CD4-positive, CD25-positive, alpha-beta regulatory T cell (primary cell): ENCODE measurements at regions not wholly inside any gene's neighbourhood (a gene's known extent, or its start where the extent isn't known, plus 50 kb on each side); places are given as distances from the start of the nearest gene placed in this dataset.

Source experiments
- ATAC-seq, 2 donors: fragments of 150-1000 bp; cut with Tn5 transposase; one replicate each; pipeline ENCODE4 v1.10.0; 2021; ENCODE audit warnings: low read depth in 2 of 2, moderate number of reproducible peaks in 2 of 2, moderate library complexity in 1 of 2
- DNase-seq, 3 donors: peaks; one replicate each; pipeline versions ENCODE4 v3.0.0 to v3.0.0-alpha.2; 2012 to 2022; ENCODE audit warnings: mixed read lengths in 1 of 3
- H3K27ac ChIP-seq: one replicate; pipeline ENCODE4 v1.7.0; 2013; ENCODE audit warnings: mild to moderate bottlenecking, low read length; ENCODE audit not compliant: insufficient read depth, poor library complexity, severe bottlenecking
- H3K27me3 ChIP-seq: one replicate; pipeline ENCODE4 v1.7.0; 2013; ENCODE audit warnings: low read length; ENCODE audit not compliant: control insufficient read depth, insufficient read depth
- H3K36me3 ChIP-seq: one replicate; pipeline ENCODE4 v1.7.0; 2013; ENCODE audit warnings: mild to moderate bottlenecking, low read length, moderate library complexity; ENCODE audit not compliant: control insufficient read depth, insufficient read depth
- H3K4me1 ChIP-seq: 2 replicates; pipeline ENCODE4 v1.7.0; 2013; ENCODE audit warnings: mild to moderate bottlenecking, low read length; ENCODE audit not compliant: insufficient read depth, control insufficient read depth, poor library complexity, severe bottlenecking
- H3K4me3 ChIP-seq: one replicate; pipeline ENCODE4 v1.7.0; 2013; ENCODE audit warnings: low read depth, mild to moderate bottlenecking, low read length, moderate library complexity
- H3K9me3 ChIP-seq, 2 experiments: 1 replicate in 1 of 2; 2 replicates in 1 of 2; pipeline ENCODE4 v1.7.0; 2013; ENCODE audit warnings: low read length in 2 of 2, mild to moderate bottlenecking in 1 of 2, moderate library complexity in 1 of 2; ENCODE audit not compliant: control insufficient read depth in 2 of 2
- H3K27ac Mint-ChIP-seq, 3 donors: one replicate each; pipeline ENCODE4 v1.8.0; 2020 to 2022; ENCODE audit warnings: mild to moderate bottlenecking in 3 of 3, mixed read lengths in 3 of 3, moderate library complexity in 2 of 3
- H3K27me3 Mint-ChIP-seq: one replicate; pipeline ENCODE4 v1.8.0; 2022; ENCODE audit warnings: mild to moderate bottlenecking, mixed read lengths
- H3K36me3 Mint-ChIP-seq: one replicate; pipeline ENCODE4 v1.8.0; 2020; ENCODE audit warnings: mixed read lengths
- H3K4me1 Mint-ChIP-seq, 4 donors: one replicate each; pipeline ENCODE4 v1.8.0; 2020 to 2022; ENCODE audit warnings: mixed read lengths in 4 of 4, mild to moderate bottlenecking in 1 of 4
- H3K4me3 Mint-ChIP-seq, 4 donors: one replicate each; pipeline ENCODE4 v1.8.0; 2020 to 2022; ENCODE audit warnings: mild to moderate bottlenecking in 4 of 4, mixed read lengths in 4 of 4, moderate library complexity in 3 of 4
- H3K9me3 Mint-ChIP-seq, 7 donors: one replicate each; pipeline ENCODE4 v1.8.0; 2020 to 2022; ENCODE audit warnings: mixed read lengths in 7 of 7, mild to moderate bottlenecking in 3 of 7, moderate library complexity in 2 of 7

- no peak overlapping the region for H3K4me3 ChIP-seq
- no peaks in the 10 kb centered on the region for H3K36me3 Mint-ChIP-seq
Measured at GRCh38 chr9:113755433-113755832, 120.7 kb upstream of the ZNF618 start.

DNA sequence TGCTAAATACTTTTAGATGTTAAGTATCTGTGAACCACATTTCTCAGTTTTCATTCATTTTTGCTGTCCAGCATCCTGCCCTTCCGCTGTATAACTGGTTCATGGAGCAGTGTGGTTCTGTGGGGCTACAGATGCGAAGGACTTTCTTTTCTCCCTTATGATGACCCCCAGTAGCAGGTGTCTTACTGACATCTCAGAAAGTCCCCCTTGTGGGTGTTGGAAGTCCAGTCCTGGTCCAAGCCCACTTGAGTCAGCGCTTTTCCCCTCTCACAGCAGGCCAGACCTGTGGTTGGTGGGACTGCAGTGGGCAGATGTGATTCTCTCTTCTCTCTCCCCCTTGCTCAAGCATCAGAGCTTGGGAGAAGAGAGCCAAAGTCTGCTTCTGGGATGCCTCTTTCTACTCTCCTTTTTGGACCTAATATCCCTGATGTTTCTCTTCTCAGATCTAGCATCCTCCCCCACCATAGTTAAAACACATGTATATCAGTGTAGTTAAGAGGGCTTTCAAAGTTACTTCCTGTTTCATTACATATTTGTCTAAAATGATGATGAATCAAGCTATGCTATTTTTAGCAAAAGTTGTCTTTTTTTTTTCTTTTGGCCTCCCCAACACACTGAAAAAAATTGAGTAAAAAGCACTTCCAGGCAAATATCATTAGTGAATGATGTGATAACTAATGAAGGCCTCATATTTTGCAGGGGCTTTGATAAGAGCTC lies 119.5 kb upstream of the ZNF618 start:
- no peak for ATAC-seq
- H3K27me3 Mint-ChIP-seq = peaks cover 26% of the 10 kb centered on the region
- Histone ChIP-seq H3K4me1 (no peaks in the 10 kb centered on the region), H3K27ac (no peak overlapping the region), H3K27me3 (no peaks in the 10 kb centered on the region), H3K4me3 (no peak overlapping the region), H3K36me3 (no peaks in the 10 kb centered on the region), H3K9me3 (peaks cover 0 to 2% of the 10 kb centered on the region in 2 experiments)
- peaks cover 0 to 8% (median 4%) of the 10 kb centered on the region in 7 donors for H3K9me3 Mint-ChIP-seq
- H3K27ac Mint-ChIP-seq = no peak overlapping the region
- no peaks in the 10 kb centered on the region for H3K4me1 Mint-ChIP-seq
- H3K4me3 Mint-ChIP-seq = no peak overlapping the region
- no peak for DNase-seq
- no peaks in the 10 kb centered on the region for H3K36me3 Mint-ChIP-seq

More at GRCh38 chr9:113755433-113755832, 120.7 kb upstream of the ZNF618 start:
- no peaks in the 10 kb centered on the region for H3K27me3 ChIP-seq
- DNase-seq (no peak), ATAC-seq (no peak)
- H3K4me1 ChIP-seq = no peaks in the 10 kb centered on the region
- H3K27ac Mint-ChIP-seq = no peak overlapping the region
- peaks cover 26% of the 10 kb centered on the region for H3K27me3 Mint-ChIP-seq
- no peaks in the 10 kb centered on the region for H3K4me1 Mint-ChIP-seq
- peaks cover 0 to 8% (median 4%) of the 10 kb centered on the region in 7 donors for H3K9me3 Mint-ChIP-seq
- H3K27ac ChIP-seq = no peak overlapping the region
- peaks cover 0 to 2% of the 10 kb centered on the region in 2 experiments for H3K9me3 ChIP-seq
- no peak overlapping the region for H3K4me3 Mint-ChIP-seq
- no peaks in the 10 kb centered on the region for H3K36me3 ChIP-seq

DNA sequence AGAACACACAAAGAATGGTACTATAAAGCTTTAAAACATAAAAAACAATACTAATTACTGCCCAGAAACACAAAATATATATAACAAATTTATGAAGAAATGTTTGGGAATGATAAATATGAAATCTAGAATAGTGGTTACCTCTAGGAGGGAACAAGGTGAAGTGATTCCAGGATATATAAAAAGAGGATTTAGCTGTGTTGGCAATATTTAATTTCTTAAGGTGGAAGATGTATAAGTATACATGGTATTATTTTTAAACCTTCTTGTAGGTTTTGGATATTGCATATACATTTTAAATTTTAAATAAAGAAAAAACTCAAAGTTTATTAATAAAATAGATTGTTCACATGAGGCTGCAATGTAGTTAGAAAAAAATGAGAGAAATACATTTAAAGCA lies 112.7 kb upstream of the ZNF618 start:
- Histone ChIP-seq H3K9me3 (peaks cover 0 to 9% of the 10 kb centered on the region in 2 experiments), H3K4me1 (no peaks in the 10 kb centered on the region), H3K27ac (no peak overlapping the region), H3K36me3 (no peaks in the 10 kb centered on the region), H3K27me3 (no peaks in the 10 kb centered on the region), H3K4me3 (no peak overlapping the region)
- Mint-ChIP-seq H3K27me3 (peaks cover 24% of the 10 kb centered on the region), H3K4me3 (no peak overlapping the region), H3K27ac (no peak overlapping the region), H3K4me1 (no peaks in the 10 kb centered on the region), H3K9me3 (peaks cover 0 to 14% (median 3%) of the 10 kb centered on the region in 7 donors), H3K36me3 (no peaks in the 10 kb centered on the region)
- DNase-seq (no peak), ATAC-seq (no peak)

DNA sequence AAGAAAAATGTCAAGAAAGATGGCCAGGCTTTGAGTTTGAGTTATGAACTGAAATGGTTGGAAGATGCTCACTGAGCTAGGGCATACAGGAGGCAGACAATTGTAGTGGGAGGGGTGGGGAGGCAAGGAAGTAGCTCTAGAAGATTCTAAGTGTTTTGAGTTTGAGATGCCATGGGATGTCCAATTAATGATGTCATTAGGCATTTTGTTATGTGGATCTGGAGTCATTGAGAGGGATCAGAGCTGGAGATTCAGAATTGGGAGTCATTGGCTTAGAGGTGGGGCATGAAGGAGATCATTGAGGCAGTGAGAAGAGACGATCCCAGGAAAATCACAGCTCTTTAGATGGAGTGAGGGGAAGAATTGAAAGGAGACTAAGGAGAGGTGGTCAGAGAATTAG lies 111.5 kb upstream of the ZNF618 start:
- peaks cover 0 to 10% (median 6%) of the 10 kb centered on the region in 7 donors for H3K9me3 Mint-ChIP-seq
- H3K4me1 Mint-ChIP-seq = no peaks in the 10 kb centered on the region
- peaks cover 0 to 9% of the 10 kb centered on the region in 2 experiments for H3K9me3 ChIP-seq
- H3K27me3 ChIP-seq = no peaks in the 10 kb centered on the region
- H3K4me3 Mint-ChIP-seq = no peak overlapping the region
- H3K27ac Mint-ChIP-seq = no peak overlapping the region
- H3K36me3 ChIP-seq = no peaks in the 10 kb centered on the region
- H3K4me1 ChIP-seq = no peaks in the 10 kb centered on the region
- peaks cover 3% of the 10 kb centered on the region for H3K36me3 Mint-ChIP-seq
- no peak for DNase-seq
- H3K27ac ChIP-seq = no peak overlapping the region
- ATAC-seq = no peak
- H3K27me3 Mint-ChIP-seq = peaks cover 16% of the 10 kb centered on the region
- no peak overlapping the region for H3K4me3 ChIP-seq

DNA sequence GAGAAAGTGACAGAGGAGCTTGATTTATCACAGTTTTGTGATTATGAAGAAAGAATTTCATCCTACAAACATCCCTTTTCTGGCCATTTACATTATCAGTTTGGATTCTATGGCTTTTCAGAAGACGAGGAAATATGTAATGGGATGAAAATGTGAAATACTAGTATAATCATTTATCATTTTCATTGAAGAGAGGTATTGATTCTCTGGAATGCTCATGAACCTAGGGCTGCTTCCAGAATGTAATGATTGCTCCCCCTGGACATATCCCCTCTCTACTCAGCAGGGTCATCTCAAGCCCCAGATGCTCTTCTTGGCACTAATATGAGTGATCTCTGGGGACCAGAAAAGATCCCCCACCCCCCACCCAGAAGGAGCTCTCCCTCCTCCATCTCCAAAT lies 106.7 kb upstream of the ZNF618 start:
- DNase-seq (no peak), ATAC-seq (no peak)
- no peaks in the 10 kb centered on the region for H3K27me3 ChIP-seq
- H3K27ac ChIP-seq = no peak overlapping the region
- Mint-ChIP-seq H3K27ac (no peak overlapping the region), H3K4me3 (no peak overlapping the region), H3K4me1 (no peaks in the 10 kb centered on the region), H3K36me3 (peaks cover 3% of the 10 kb centered on the region), H3K27me3 (peaks cover 9% of the 10 kb centered on the region), H3K9me3 (peaks cover 0 to 10% (median 4%) of the 10 kb centered on the region in 7 donors)
- H3K9me3 ChIP-seq = peaks cover 0 to 7% of the 10 kb centered on the region in 2 experiments
- H3K4me3 ChIP-seq = no peak overlapping the region
- H3K36me3 ChIP-seq = no peaks in the 10 kb centered on the region
- no peaks in the 10 kb centered on the region for H3K4me1 ChIP-seq

GRCh38 chr9:113770396-113770795 lies 105.7 kb upstream of the ZNF618 start:
- ATAC-seq = no peak
- H3K27me3 Mint-ChIP-seq = no peaks in the 10 kb centered on the region
- no peaks in the 10 kb centered on the region for H3K36me3 ChIP-seq
- H3K27me3 ChIP-seq = no peaks in the 10 kb centered on the region
- peaks cover 0 to 8% (median 3%) of the 10 kb centered on the region in 7 donors for H3K9me3 Mint-ChIP-seq
- peaks cover 0 to 7% of the 10 kb centered on the region in 2 experiments for H3K9me3 ChIP-seq
- H3K4me3 ChIP-seq = no peak overlapping the region
- no peak overlapping the region for H3K27ac ChIP-seq
- H3K4me1 Mint-ChIP-seq = no peaks in the 10 kb centered on the region
- peaks cover 3% of the 10 kb centered on the region for H3K36me3 Mint-ChIP-seq
- no peak overlapping the region for H3K27ac Mint-ChIP-seq
- no peaks in the 10 kb centered on the region for H3K4me1 ChIP-seq
- no peak overlapping the region for H3K4me3 Mint-ChIP-seq
- DNase-seq = no peak

GRCh38 chr9:113771199-113771598 lies 104.9 kb upstream of the ZNF618 start:
- H3K4me3 ChIP-seq = no peak overlapping the region
- Mint-ChIP-seq H3K27ac (no peak overlapping the region), H3K36me3 (peaks cover 3% of the 10 kb centered on the region), H3K27me3 (no peaks in the 10 kb centered on the region), H3K9me3 (peaks cover 0 to 7% (median 2%) of the 10 kb centered on the region in 7 donors), H3K4me3 (no peak overlapping the region), H3K4me1 (no peaks in the 10 kb centered on the region)
- H3K36me3 ChIP-seq = no peaks in the 10 kb centered on the region
- H3K27me3 ChIP-seq = no peaks in the 10 kb centered on the region
- DNase-seq (no peak), ATAC-seq (no peak)
- no peak overlapping the region for H3K27ac ChIP-seq
- H3K4me1 ChIP-seq = no peaks in the 10 kb centered on the region
- peaks cover 0 to 7% of the 10 kb centered on the region in 2 experiments for H3K9me3 ChIP-seq
